Endothelial cell of umbilical vein (primary cell): ENCODE measurements at regions not wholly inside any gene's neighbourhood (a gene's known extent, or its start where the extent isn't known, plus 50 kb on each side); places are given as distances from the start of the nearest gene placed in this dataset.
A peak's percentile ranks its signal among the peaks of the same experiment; 100 is the strongest.

ENCODE experiments used
- BruUV-seq: library from RNA; stranded (reverse); fragments of 400-500 nt; replicated peaks from 2 replicates; lab custom pipeline; 2021; lab: Mats Ljungman, UMichigan
- CTCF ChIA-PET: fragments of 300-600, 350-600 bp; sonication (Branson Sonifier 250); formaldehyde crosslinking; loops from one replicate; lab custom pipeline; 2021; ENCODE audit warnings: antibody characterized with exemption, inconsistent platforms; lab: Charles Lee
- POLR2A ChIA-PET: fragments of 300-600, 350-600 bp; sonication (Branson Sonifier 250); formaldehyde crosslinking; loops from one replicate; lab custom pipeline; 2021; ENCODE audit warnings: antibody characterized with exemption, inconsistent platforms; lab: Charles Lee
- DNase-seq: peaks from one replicate; pipeline ENCODE4 v3.0.0-alpha.2; 2011; ENCODE audit warnings: low read depth, low spot score
- FAIRE-seq: peaks from 2 replicates; lab custom pipeline; 2011; peaks lifted over from hg19 to GRCh38; lab: Jason Lieb, UNC
- H2AFZ ChIP-seq: 2 replicates; pipeline ENCODE4 v1.6.0; 2012; ENCODE audit warnings: low read depth, low read length, control low read depth, inconsistent platforms
- H3K27ac ChIP-seq: 2 replicates; pipeline ENCODE4 v1.5.1; 2011; ENCODE audit warnings: low read depth, mild to moderate bottlenecking, control low read depth, low read length, moderate library complexity; ENCODE audit not compliant: insufficient read depth
- H3K27me3 ChIP-seq, 2 experiments: 2 replicates each; pipeline versions ENCODE4 v1.6.0 to v1.6.1; 2011; ENCODE audit warnings: low read length in 2 of 2, mixed read lengths in 1 of 2; ENCODE audit not compliant: control insufficient read depth in 2 of 2, insufficient read depth in 2 of 2
- H3K36me3 ChIP-seq, 2 experiments: 2 replicates in 1 of 2; 3 replicates in 1 of 2; pipeline ENCODE4 v1.5.1; 2011; ENCODE audit warnings: low read length in 2 of 2, mild to moderate bottlenecking in 1 of 2, moderate library complexity in 1 of 2; ENCODE audit not compliant: control insufficient read depth in 2 of 2, insufficient read depth in 2 of 2; ENCODE audit errors: extremely low read depth in 1 of 2
- H3K4me1 ChIP-seq: 3 replicates; pipeline ENCODE4 v1.5.1; 2011; ENCODE audit warnings: mild to moderate bottlenecking, low read length; ENCODE audit not compliant: control insufficient read depth, insufficient read depth; ENCODE audit errors: extremely low read depth
- H3K4me2 ChIP-seq: 2 replicates; pipeline ENCODE4 v1.6.1; 2011; ENCODE audit warnings: low read length, control low read depth, mixed read lengths; ENCODE audit not compliant: insufficient read depth
- H3K4me3 ChIP-seq, 3 experiments: fragments of 200-600 bp in 1 of 3; sonication (generic), shearing (Covaris generic) in 1 of 3; replicated peaks in 1 of 3; 2 replicates each; pipeline ENCODE4 v1.5.1; 2011 to 2016; ENCODE audit warnings: control low read depth in 3 of 3, low read length in 3 of 3, mild to moderate bottlenecking in 2 of 3, inconsistent platforms in 1 of 3, low read depth in 1 of 3, moderate library complexity in 1 of 3; ENCODE audit not compliant: insufficient read depth in 1 of 3
- H3K79me2 ChIP-seq: 2 replicates; pipeline ENCODE4 v1.6.0; 2012; ENCODE audit warnings: low read length, inconsistent platforms; ENCODE audit not compliant: control insufficient read depth, insufficient read depth
- H3K9ac ChIP-seq: replicated peaks from 2 replicates; pipeline ENCODE3; 2011; ENCODE audit warnings: low read length, control low read depth; ENCODE audit not compliant: insufficient read depth; ENCODE audit errors: extremely low read depth
- H3K9me1 ChIP-seq: replicated peaks from 3 replicates; pipeline ENCODE4 v1.6.0; 2011; ENCODE audit warnings: mild to moderate bottlenecking, low read length; ENCODE audit not compliant: control insufficient read depth, insufficient read depth; ENCODE audit errors: extremely low read depth
- H3K9me3 ChIP-seq: replicated peaks from 2 replicates; pipeline ENCODE4 v1.5.1; 2012; ENCODE audit warnings: low read length, inconsistent platforms; ENCODE audit not compliant: control insufficient read depth, insufficient read depth
- H4K20me1 ChIP-seq: replicated peaks from 2 replicates; pipeline ENCODE3; 2011; ENCODE audit warnings: mild to moderate bottlenecking, low read length; ENCODE audit not compliant: control insufficient read depth, insufficient read depth; ENCODE audit errors: extremely low read depth
- CTCF ChIP-seq, 2 donors: IDR thresholded peaks; 1 replicate in 1 of 2; 2 replicates in 1 of 2; pipeline ENCODE4 v1.5.1; 2011; ENCODE audit warnings: low read length in 2 of 2, mild to moderate bottlenecking in 2 of 2, moderate library complexity in 2 of 2, control low read depth in 1 of 2, inconsistent platforms in 1 of 2, low read depth in 1 of 2; ENCODE audit not compliant: insufficient read depth in 1 of 2; ENCODE audit errors: extremely low read depth in 1 of 2
- EZH2 ChIP-seq: IDR thresholded peaks from 2 replicates; pipeline ENCODE4 v1.6.1; 2012; ENCODE audit warnings: borderline replicate concordance, low read depth, mild to moderate bottlenecking, moderate library complexity, low read length, inconsistent platforms; ENCODE audit not compliant: severe bottlenecking
- FOS ChIP-seq: IDR thresholded peaks from 2 replicates; pipeline ENCODE4 v1.6.1; 2011; ENCODE audit warnings: mild to moderate bottlenecking, low read length, moderate library complexity, borderline replicate concordance; ENCODE audit not compliant: insufficient read depth
- GATA2 ChIP-seq: IDR thresholded peaks from 2 replicates; pipeline ENCODE4 v1.7.0; 2011; ENCODE audit warnings: low read depth, mild to moderate bottlenecking, moderate library complexity, mixed read lengths, low read length; ENCODE audit not compliant: insufficient read length, insufficient read depth
- JUN ChIP-seq: IDR thresholded peaks from 2 replicates; pipeline ENCODE4 v1.6.1; 2011; ENCODE audit warnings: borderline replicate concordance, low read depth; ENCODE audit not compliant: insufficient read length, insufficient read depth
- MAX ChIP-seq: IDR thresholded peaks from 2 replicates; pipeline ENCODE4 v1.6.1; 2011; ENCODE audit not compliant: insufficient read depth, insufficient read length
- MYC ChIP-seq: IDR thresholded peaks from one replicate; pipeline ENCODE4 v1.6.1; 2011; ENCODE audit warnings: mild to moderate bottlenecking, low read depth, low read length
- POLR2A ChIP-seq: IDR thresholded peaks from 2 replicates; pipeline ENCODE4 v1.6.1; 2012; ENCODE audit warnings: low read depth, mild to moderate bottlenecking, control low read depth, low read length
- POLR2AphosphoS5 ChIP-seq: IDR thresholded peaks from 2 replicates; pipeline ENCODE4 v1.6.1; 2012; ENCODE audit warnings: low read depth, mild to moderate bottlenecking, control low read depth, low read length, moderate library complexity; ENCODE audit not compliant: insufficient read depth
- dilution Hi-C: fragments of 300-500 bp; cut with MboI; formaldehyde crosslinking; loops from one replicate; pipeline ENCODE4 v1.15.0; 2019; ENCODE audit warnings: low sequenced_read_pairs; ENCODE audit not compliant: extremely low pct_ligation_motif_present
- intact Hi-C: fragments of 100-400 bp; cut with micrococcal nuclease; formaldehyde crosslinking; loops from one replicate; pipeline ENCODE4 v1.10.0; 2022

GRCh38 chr9:13013991-13014883 is 239.4 kb downstream of the LURAP1L start:
- Histone ChIP-seq H3K27ac (no peak overlapping the region), H3K9ac (no peak overlapping the region), H3K4me1 (no peaks in the 10 kb centered on the region), H3K79me2 (no peaks in the 10 kb centered on the region), H2AFZ (no peak overlapping the region), H4K20me1 (no peaks in the 10 kb centered on the region), H3K9me3 (no peaks in the 10 kb centered on the region), H3K36me3 (no peaks in the 10 kb centered on the region), H3K9me1 (no peaks in the 10 kb centered on the region), H3K27me3 (no peaks in the 10 kb centered on the region), H3K4me3 (no peak overlapping the region), H3K4me2 (no peak overlapping the region)
- dilution Hi-C loops (no loop called here), intact Hi-C loops (loop anchor here (5.0 kb wide), 1 partner anchor 292 kb away; no protein-coding TSS in a partner anchor)
- BruUV-seq, result no TSS peak
- TF ChIP-seq CTCF (IDR thresholded peaks at IDR 0.05; ENCODE audit: extremely low read depth in 1 of 2, insufficient read depth in 1 of 2, low read depth in 1 of 2, low read length in 2 of 2) (no peak), POLR2A (no peak), GATA2 (no peak), EZH2 (no peak), JUN (no peak), FOS (no peak), MYC (no peak), POLR2AphosphoS5 (no peak), MAX (no peak)
- FAIRE-seq, result no peak
- CTCF ChIA-PET, result no interaction called here
- DNase-seq, result peak; percentile 69
- POLR2A ChIA-PET, result no interaction called here
